NCI-H82 (cell line): ENCODE measurements at regions not wholly inside any gene's neighbourhood (a gene's known extent, or its start where the extent isn't known, plus 50 kb on each side); places are given as distances from the start of the nearest gene placed in this dataset.

Experiments used
- DNase-seq: peaks from one replicate; lab custom pipeline; 2025; lab: John Stamatoyannopoulos, UW

DNA sequence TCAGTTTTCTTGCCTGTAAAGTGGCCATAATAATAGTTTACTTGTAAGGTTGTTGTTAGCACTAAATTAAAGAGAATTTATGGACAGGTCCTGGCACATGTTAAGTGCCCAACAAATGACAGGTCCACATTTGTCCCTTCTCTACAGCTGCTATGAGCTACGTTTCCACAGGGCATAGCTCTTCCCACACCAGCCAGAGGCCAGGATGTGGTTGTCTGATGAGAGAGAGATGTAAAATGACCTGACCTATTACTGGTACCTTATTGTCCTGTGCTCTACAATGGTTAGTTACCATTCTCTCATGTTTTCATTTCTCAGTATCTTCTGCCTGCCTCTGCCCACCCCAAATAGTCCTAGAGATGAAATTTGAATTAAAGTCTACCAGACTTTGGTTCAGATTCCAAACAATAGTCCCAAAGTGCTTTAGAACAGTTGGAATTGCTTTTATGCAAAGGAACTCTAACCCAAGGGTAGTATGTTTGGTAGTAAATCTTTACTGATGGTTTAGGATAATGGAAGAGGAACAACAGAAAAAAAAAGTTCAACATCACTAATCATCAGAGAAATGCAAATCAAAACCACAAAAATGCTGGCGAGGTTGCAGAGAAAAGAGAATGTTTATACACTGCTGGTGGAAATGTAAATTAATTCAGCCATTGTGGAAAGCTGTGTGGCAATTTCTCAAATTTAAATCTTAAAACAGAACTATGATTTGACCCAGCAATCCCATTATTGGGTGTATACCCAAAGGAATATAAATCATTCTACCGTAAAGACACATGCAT, 57.1 kb upstream of the ANKFN1 start:
- DNase-seq, result no peak

DNA sequence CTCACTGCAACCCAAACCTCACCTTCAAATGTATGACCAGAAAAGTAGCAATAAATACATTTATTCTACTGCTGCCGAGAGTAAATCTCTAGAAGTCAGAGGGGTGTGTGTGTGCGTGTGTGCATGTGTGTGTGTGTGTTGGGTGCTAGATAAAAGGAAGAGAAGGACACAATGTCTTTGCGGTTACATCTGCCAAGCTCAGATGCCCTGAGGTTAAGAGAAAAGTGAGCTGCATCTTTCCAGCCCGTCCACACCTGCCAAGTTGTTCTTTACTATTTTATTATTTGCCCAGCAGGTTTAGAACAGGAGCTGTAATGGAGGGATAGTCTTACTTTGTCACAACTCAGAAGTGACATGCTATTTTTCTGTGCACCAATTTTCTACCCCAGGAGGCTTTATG, 54.5 kb upstream of the ANKFN1 start:
- DNase-seq, result no peak

DNA sequence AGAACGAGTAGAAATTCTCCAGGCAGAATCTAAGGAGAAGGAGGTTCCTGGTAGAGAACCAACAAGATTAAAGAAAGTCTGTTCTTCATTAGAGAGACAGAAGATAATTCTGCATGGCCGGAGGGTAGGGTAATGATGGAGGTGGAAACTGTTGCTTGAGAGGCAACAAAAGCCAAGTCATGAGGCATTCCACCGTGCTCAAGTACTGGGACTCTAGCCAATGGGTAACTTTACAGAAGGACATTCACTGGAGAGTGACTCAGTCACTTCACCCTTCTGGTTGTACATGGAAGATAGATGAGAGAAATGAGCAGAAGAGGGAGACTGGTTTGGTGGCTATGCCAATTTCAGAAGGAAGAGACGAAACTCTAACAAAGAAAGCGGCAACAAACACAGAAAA, 53.6 kb upstream of the ANKFN1 start:
- DNase-seq, result no peak
